ENCODE measurements at regions not wholly inside any gene's neighbourhood (a gene's known extent, or its start where the extent isn't known, plus 50 kb on each side); places are given as distances from the start of the nearest gene placed in this dataset.
A peak's percentile ranks its signal among the peaks of the same experiment; 100 is the strongest.
"Not testable (repeated sequence)": the region's sequence is repeated elsewhere in the genome, so short reads cannot be mapped to it uniquely, and the experiment has no call there.

DNA sequence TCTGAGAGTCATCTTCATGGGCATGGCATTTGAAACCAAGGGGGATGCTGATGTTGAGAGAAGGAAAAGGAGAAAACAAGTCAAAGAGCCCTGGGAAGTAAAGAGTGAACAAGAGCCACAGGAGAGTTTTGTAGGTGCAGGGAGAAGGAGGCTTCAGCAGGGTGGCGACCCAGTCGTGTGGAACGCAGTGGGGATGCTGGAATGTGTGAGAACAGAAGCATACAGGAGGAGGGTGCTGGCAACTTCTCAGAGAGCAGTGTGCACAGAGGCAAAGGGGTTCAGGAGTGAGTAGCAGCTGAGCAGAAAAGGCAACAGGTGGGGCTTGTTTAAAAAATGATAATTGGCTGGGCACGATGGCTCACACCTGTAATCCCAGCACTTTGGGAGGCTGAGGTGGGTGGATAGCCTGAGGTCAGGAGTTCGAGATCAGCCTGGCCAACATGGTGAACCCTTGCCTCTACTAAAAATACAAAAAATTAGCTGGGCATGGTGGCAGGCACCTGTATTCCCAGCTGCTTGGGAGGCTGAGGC lies 75.8 kb upstream of the PLET1 start:
- Histone ChIP-seq H3K36me3 (ENCODE audit: control insufficient read depth, insufficient read depth, low read length) (no peaks in the 10 kb centered on the region), H3K4me1 (ENCODE audit: control insufficient read depth, insufficient read depth, low read length) (no peaks in the 10 kb centered on the region), H3K4me3 (ENCODE audit: low read length) (no peak overlapping the region), H3K9me3 (ENCODE audit: control insufficient read depth, low read depth, low read length) (no peaks in the 10 kb centered on the region), H3K27ac (ENCODE audit: low read length) (no peak overlapping the region), H3K27me3 (ENCODE audit: control insufficient read depth, insufficient read depth, low read length) (peaks cover 4% of the 10 kb centered on the region)
- no peak for DNase-seq
- WGBS (ENCODE audit: insufficient coverage, low lambda C conversion rate) = 70% methylated on average over 2 of the region's 5 CpGs

DNA sequence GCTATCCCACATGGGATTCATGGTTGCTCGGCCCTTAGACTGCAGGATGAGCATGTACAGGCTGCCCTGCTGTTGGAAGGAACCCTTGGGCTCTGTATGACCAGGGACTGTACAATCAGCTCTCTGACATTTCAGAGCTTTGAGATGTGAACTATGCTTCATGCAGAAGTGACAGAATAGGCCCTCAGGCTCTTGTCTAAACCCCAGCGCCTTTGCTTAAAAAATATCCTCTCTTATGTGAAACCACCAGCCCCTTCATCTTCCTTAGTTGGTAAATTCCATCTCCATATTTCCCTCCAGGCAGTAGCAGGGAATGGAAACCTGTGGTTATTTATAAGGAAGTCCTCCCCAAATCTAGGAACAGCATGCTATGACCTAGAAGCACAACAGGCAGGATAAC lies 78.9 kb upstream of the PLET1 start:
- no peak overlapping the region for H3K4me3 ChIP-seq (ENCODE audit: low read length)
- H3K27ac ChIP-seq (ENCODE audit: low read length) = no peak overlapping the region
- peaks cover 4% of the 10 kb centered on the region for H3K27me3 ChIP-seq (ENCODE audit: control insufficient read depth, insufficient read depth, low read length)
- no peak for DNase-seq
- WGBS (ENCODE audit: insufficient coverage, low lambda C conversion rate) = 100% methylated on average over 1 of the region's 2 CpGs
- no peaks in the 10 kb centered on the region for H3K4me1 ChIP-seq (ENCODE audit: control insufficient read depth, insufficient read depth, low read length)
- H3K36me3 ChIP-seq (ENCODE audit: control insufficient read depth, insufficient read depth, low read length) = no peaks in the 10 kb centered on the region
- H3K9me3 ChIP-seq (ENCODE audit: control insufficient read depth, low read depth, low read length) = no peaks in the 10 kb centered on the region

DNA sequence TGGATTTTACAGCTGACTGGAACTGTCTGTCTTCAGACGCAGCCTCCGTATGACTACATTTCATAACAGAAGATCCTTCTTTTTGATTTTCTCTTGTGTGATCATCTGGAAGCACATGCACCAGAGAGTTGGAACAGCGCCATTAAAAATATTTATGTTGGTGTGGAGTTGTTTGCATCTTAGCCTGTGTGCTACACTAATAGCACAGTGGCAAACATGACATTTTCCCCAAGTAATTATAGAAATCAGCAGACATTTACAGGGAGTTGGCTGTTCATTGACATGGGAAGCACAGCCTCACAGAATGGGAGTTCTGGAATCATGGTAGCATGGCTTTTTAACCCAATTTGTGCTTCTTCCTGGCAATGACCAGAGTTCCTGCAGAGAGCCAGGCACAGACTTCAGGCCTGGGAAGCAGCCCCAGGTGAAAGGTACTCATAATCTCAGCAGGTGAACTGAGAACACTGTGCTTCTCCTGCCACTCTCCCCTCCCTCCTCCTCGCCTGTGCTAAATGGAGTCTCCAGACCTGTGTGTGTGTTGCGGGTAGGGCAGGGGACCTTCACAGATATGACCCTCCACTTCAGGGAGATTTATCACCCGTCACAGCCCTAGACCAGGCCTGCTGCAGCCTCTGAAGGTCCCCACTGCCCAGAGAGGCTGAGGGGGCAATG lies 82.8 kb upstream of the PLET1 start:
- no peaks in the 10 kb centered on the region for H3K27me3 ChIP-seq (ENCODE audit: control insufficient read depth, insufficient read depth, low read length)
- no peaks in the 10 kb centered on the region for H3K36me3 ChIP-seq (ENCODE audit: control insufficient read depth, insufficient read depth, low read length)
- H3K27ac ChIP-seq (ENCODE audit: low read length) = no peak overlapping the region
- no peaks in the 10 kb centered on the region for H3K4me1 ChIP-seq (ENCODE audit: control insufficient read depth, insufficient read depth, low read length)
- no peaks in the 10 kb centered on the region for H3K9me3 ChIP-seq (ENCODE audit: control insufficient read depth, low read depth, low read length)
- no peak overlapping the region for H3K4me3 ChIP-seq (ENCODE audit: low read length)
- no CpG with 5 or more reads among the region's 6 CpGs for WGBS (ENCODE audit: insufficient coverage, low lambda C conversion rate)
- DNase-seq = peak in 1 of 2 donors; percentile 30

DNA sequence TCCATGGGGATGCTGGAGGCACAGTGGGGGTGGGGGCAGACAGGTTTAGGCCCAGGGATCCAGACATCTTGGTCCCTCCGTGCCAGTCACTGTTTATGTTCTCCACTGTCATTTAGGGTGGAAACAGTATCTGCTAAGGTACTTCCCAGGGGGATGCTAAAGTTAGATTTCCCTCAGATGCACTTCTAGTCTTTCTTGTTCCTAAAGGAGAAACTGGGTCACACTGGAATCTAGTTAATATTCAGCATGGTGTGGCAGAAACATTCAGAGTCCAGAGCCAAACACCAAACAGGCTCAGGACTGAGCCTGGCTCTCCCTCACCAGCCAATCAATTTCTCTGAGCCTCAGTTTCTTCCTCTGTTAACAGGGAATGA lies 83.4 kb upstream of the PLET1 start:
- no peaks in the 10 kb centered on the region for H3K4me1 ChIP-seq (ENCODE audit: control insufficient read depth, insufficient read depth, low read length)
- H3K36me3 ChIP-seq (ENCODE audit: control insufficient read depth, insufficient read depth, low read length) = no peaks in the 10 kb centered on the region
- WGBS (ENCODE audit: insufficient coverage, low lambda C conversion rate) = no CpG with 5 or more reads among the region's 1 CpG
- no peak overlapping the region for H3K27ac ChIP-seq (ENCODE audit: low read length)
- no peaks in the 10 kb centered on the region for H3K27me3 ChIP-seq (ENCODE audit: control insufficient read depth, insufficient read depth, low read length)
- no peaks in the 10 kb centered on the region for H3K9me3 ChIP-seq (ENCODE audit: control insufficient read depth, low read depth, low read length)
- H3K4me3 ChIP-seq (ENCODE audit: low read length) = no peak overlapping the region
- no peak for DNase-seq

DNA sequence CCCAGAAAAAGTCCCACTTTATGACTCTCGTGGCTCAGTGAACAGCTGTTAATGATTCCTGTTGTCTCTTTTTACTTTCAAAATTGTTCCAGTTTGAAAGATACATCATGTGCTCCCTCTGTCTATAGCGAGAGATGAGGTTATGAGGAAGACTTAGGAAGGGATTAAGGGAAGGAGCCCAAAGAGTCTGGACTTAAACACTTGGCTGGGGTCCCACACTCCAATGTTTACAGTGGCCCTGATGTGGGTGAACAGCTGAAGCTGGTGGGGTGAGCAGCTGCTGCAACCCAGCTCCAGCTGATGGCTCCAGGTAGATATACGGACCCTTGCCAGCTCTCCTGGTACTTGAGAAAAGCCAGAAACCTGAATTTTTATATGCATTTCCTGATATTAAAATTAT lies 84.5 kb upstream of the PLET1 start:
- Histone ChIP-seq H3K4me1 (ENCODE audit: control insufficient read depth, insufficient read depth, low read length) (no peaks in the 10 kb centered on the region), H3K9me3 (ENCODE audit: control insufficient read depth, low read depth, low read length) (no peaks in the 10 kb centered on the region), H3K27me3 (ENCODE audit: control insufficient read depth, insufficient read depth, low read length) (no peaks in the 10 kb centered on the region), H3K36me3 (ENCODE audit: control insufficient read depth, insufficient read depth, low read length) (no peaks in the 10 kb centered on the region), H3K27ac (ENCODE audit: low read length) (no peak overlapping the region), H3K4me3 (ENCODE audit: low read length) (no peak overlapping the region)
- WGBS (ENCODE audit: insufficient coverage, low lambda C conversion rate) = no CpG with 5 or more reads among the region's 3 CpGs
- no peak for DNase-seq

DNA sequence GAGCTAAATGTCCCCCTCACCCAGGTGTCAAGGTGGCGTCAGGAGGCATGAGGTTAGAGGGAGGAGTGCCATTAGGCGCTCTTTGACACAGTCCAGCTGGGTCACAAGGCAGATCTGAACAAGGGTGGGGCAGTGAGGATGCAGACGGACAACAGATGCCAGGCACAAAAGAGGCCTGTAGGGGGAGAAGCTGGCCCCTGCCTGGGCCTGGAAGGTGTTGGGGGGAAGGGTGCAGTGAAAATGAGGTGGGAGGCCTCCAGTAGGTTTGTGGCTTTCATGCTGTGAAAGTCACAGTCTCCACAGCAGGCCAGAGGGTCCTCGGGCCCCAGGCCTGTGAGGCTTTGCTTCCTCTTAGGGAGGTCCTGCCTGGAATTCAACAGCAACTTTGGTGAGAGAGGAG lies 85.0 kb upstream of the PLET1 start:
- DNase-seq = peak in 1 of 2 donors; percentile 17
- Histone ChIP-seq H3K27ac (ENCODE audit: low read length) (no peak overlapping the region), H3K36me3 (ENCODE audit: control insufficient read depth, insufficient read depth, low read length) (no peaks in the 10 kb centered on the region), H3K9me3 (ENCODE audit: control insufficient read depth, low read depth, low read length) (no peaks in the 10 kb centered on the region), H3K4me3 (ENCODE audit: low read length) (no peak overlapping the region), H3K27me3 (ENCODE audit: control insufficient read depth, insufficient read depth, low read length) (no peaks in the 10 kb centered on the region), H3K4me1 (ENCODE audit: control insufficient read depth, insufficient read depth, low read length) (no peaks in the 10 kb centered on the region)
- 80% methylated on average over 1 of the region's 4 CpGs for WGBS (ENCODE audit: insufficient coverage, low lambda C conversion rate)

DNA sequence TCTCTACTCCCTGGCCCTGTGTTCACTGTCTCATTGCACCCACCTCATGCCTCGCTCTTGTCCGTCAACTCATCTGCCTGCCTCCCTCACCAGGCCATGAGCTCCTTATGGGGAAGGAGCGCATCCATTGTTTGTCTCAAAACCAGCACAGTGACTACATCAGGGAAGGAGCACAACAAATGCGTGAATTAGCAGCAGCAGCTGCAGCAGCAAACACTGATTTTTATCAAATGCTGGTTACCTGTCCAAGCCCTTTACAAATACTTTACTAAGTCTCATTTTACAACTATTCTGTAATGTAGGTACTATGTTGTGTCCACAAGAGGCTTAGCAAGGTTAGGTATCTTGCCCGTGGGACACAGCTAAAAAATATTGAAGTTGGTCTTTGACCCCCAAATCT lies 85.9 kb upstream of the PLET1 start:
- Histone ChIP-seq H3K4me3 (ENCODE audit: low read length) (no peak overlapping the region), H3K27me3 (ENCODE audit: control insufficient read depth, insufficient read depth, low read length) (no peaks in the 10 kb centered on the region), H3K4me1 (ENCODE audit: control insufficient read depth, insufficient read depth, low read length) (no peaks in the 10 kb centered on the region), H3K27ac (ENCODE audit: low read length) (no peak overlapping the region), H3K9me3 (ENCODE audit: control insufficient read depth, low read depth, low read length) (no peaks in the 10 kb centered on the region), H3K36me3 (ENCODE audit: control insufficient read depth, insufficient read depth, low read length) (no peaks in the 10 kb centered on the region)
- 100% methylated on average over 2 of the region's 5 CpGs for WGBS (ENCODE audit: insufficient coverage, low lambda C conversion rate)
- no peak for DNase-seq

DNA sequence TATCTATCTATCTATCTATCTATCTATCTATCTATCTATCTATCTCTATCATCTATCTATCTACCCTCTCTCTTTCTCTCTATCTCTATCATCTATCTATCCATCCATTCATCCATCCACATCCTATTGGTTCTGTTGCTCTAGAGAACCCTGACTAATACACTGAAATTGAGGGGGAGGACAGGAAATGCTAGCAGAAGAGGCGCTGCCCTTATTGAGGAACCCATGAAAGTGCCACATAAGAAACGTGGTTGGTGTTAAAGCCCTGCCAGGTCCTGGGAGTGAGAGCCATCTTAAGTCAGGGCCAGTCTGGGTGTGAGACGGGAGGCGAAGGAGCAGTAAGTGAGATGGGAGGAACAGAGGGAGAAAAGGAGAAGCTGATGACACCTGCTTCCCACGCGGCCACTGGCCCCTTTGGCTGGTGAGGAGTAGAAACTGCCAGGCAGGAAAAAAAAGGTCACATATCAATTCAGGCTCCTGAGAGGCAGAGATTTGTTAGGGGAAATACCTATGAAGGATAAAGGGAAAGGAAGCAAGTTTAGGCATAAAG lies 87.9 kb upstream of the PLET1 start:
- no peaks in the 10 kb centered on the region for H3K9me3 ChIP-seq (ENCODE audit: control insufficient read depth, low read depth, low read length)
- no peak overlapping the region for H3K4me3 ChIP-seq (ENCODE audit: low read length)
- no peaks in the 10 kb centered on the region for H3K36me3 ChIP-seq (ENCODE audit: control insufficient read depth, insufficient read depth, low read length)
- no peak overlapping the region for H3K27ac ChIP-seq (ENCODE audit: low read length)
- no peak for DNase-seq
- no peaks in the 10 kb centered on the region for H3K27me3 ChIP-seq (ENCODE audit: control insufficient read depth, insufficient read depth, low read length)
- no CpG with 5 or more reads among the region's 6 CpGs for WGBS (ENCODE audit: insufficient coverage, low lambda C conversion rate)
- H3K4me1 ChIP-seq (ENCODE audit: control insufficient read depth, insufficient read depth, low read length) = no peaks in the 10 kb centered on the region

DNA sequence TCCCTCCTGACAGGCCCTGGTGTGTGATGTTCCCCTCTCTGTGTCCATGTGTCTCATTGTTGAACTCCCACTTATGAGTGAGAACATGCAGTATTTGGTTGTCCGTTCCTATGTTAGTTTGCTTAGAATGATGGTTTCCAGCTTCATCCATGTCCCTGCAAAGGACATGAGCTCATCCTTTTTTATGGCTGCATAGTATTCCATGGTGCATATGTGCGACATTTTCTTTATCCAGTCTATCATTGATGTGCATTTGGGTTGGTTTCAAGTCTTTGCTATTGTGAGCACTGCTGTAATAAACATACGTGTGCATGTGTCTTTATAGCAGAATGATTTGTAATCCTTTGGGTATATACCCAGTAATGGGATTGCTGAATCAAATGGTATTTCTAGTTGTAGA lies 90.8 kb upstream of the PLET1 start:
- not testable (repeated sequence) for H3K36me3 ChIP-seq (ENCODE audit: control insufficient read depth, insufficient read depth, low read length); H3K4me3 ChIP-seq (ENCODE audit: low read length); DNase-seq; H3K4me1 ChIP-seq (ENCODE audit: control insufficient read depth, insufficient read depth, low read length); H3K27ac ChIP-seq (ENCODE audit: low read length); H3K27me3 ChIP-seq (ENCODE audit: control insufficient read depth, insufficient read depth, low read length); H3K9me3 ChIP-seq (ENCODE audit: control insufficient read depth, low read depth, low read length)
- WGBS (ENCODE audit: insufficient coverage, low lambda C conversion rate) = no CpG with 5 or more reads among the region's 3 CpGs

DNA sequence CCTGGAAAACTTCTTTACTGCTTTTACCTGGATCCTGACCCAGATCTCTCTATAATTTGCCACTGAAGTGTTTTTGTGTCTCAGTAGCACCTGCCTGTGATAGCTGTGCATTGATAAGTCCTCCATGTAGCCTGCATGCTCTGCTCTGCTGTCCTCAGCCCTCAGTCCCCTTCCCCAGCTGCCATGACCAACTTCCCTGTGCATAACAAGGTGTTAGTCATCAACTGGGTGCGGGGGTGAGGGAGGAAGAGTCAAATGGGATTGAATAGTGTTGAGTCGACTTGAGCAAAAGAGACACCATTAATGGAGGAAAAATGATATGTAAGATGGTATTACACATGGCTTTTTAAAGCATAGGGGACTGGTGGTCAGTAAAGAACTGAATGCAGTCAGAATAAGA lies 92.2 kb upstream of the PLET1 start:
- DNase-seq = no peak
- H3K9me3 ChIP-seq (ENCODE audit: control insufficient read depth, low read depth, low read length) = no peaks in the 10 kb centered on the region

DNA sequence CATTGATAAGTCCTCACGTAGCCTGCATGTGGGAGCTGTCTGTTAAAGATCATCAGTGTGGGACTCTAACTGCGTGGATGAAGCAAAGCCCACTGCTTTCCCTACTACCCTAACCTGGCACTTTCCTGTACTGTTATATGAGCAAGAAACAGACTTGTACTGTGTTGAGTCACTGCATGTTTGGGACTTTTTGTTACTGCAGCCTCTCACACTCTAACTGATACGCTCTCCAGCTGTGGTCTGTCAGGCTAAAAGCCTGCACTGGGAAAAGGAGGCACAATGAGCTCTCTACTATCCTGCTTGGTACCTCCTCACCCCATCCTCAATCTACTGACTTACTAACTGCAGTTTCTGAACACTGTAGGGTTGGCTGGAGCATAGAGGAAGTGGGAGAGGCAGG lies 93.7 kb upstream of the PLET1 start:
- H3K9me3 ChIP-seq (ENCODE audit: control insufficient read depth, low read depth, low read length) = no peaks in the 10 kb centered on the region
- H3K27me3 ChIP-seq (ENCODE audit: control insufficient read depth, insufficient read depth, low read length) = peaks cover 2% of the 10 kb centered on the region
- no peak overlapping the region for H3K27ac ChIP-seq (ENCODE audit: low read length)
- no peak overlapping the region for H3K4me3 ChIP-seq (ENCODE audit: low read length)
- no peak for DNase-seq
- no CpG with 5 or more reads among the region's 3 CpGs for WGBS (ENCODE audit: insufficient coverage, low lambda C conversion rate)
- H3K4me1 ChIP-seq (ENCODE audit: control insufficient read depth, insufficient read depth, low read length) = no peaks in the 10 kb centered on the region
- H3K36me3 ChIP-seq (ENCODE audit: control insufficient read depth, insufficient read depth, low read length) = no peaks in the 10 kb centered on the region

More for the DNA sequence above, 92.2 kb upstream of the PLET1 start:
- Histone ChIP-seq H3K4me3 (ENCODE audit: low read length) (no peak overlapping the region), H3K36me3 (ENCODE audit: control insufficient read depth, insufficient read depth, low read length) (no peaks in the 10 kb centered on the region), H3K27me3 (ENCODE audit: control insufficient read depth, insufficient read depth, low read length) (peaks cover 2% of the 10 kb centered on the region), H3K4me1 (ENCODE audit: control insufficient read depth, insufficient read depth, low read length) (no peaks in the 10 kb centered on the region), H3K27ac (ENCODE audit: low read length) (no peak overlapping the region)
- WGBS (ENCODE audit: insufficient coverage, low lambda C conversion rate) = no CpG with 5 or more reads among the region's 2 CpGs

Data from large intestine (tissue), 3 donors.